NOMO-1 treated with DMSO at 0.1 percent for 48 hours (cell line): ENCODE measurements at regions not wholly inside any gene's neighbourhood (a gene's known extent, or its start where the extent isn't known, plus 50 kb on each side); places are given as distances from the start of the nearest gene placed in this dataset.
"Not testable (repeated sequence)": the region's sequence is repeated elsewhere in the genome, so short reads cannot be mapped to it uniquely, and the experiment has no call there.

Experiments
- DNase-seq: peaks from one replicate; lab custom pipeline; 2025; ENCODE audit not compliant: unreplicated experiment; lab: John Stamatoyannopoulos, UW

DNA sequence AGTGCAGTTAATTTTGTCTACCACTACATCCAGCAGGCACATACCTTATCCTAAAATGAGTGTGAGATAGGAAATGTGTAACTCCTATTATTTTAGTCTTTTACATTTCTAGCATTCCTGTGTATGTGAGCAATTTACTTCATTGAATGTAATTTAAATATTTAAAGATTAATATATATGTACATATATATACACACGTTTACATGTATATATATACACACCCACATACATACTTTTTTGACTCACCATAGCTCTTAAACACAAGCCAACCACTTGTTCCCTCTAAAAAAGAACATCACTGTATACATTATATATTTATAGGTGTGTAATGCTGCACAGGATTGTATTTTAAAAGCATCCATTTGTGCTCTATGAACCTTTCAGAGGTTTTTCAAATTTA lies 425.6 kb upstream of the NECTIN3 start:
- DNase-seq: no peak

DNA sequence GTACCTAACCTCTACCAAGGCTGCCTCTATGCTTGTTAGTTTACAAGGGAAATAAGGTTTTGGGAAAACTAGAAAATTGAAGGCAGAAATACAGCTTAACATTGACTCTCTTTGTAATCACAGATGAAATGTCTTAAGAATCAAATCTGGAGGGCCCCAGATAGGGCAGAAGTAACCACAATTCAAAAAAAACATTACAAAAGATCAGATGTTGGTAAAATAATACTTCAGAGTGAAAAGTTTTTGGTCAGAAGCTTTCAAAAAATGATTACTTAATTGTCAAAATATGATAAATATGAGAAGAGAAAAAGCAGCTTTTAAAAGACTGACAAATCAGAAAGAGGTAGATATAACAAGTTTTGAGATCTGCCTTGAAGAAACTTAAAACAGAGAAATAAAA lies 425.1 kb upstream of the NECTIN3 start:
- no peak for DNase-seq

DNA sequence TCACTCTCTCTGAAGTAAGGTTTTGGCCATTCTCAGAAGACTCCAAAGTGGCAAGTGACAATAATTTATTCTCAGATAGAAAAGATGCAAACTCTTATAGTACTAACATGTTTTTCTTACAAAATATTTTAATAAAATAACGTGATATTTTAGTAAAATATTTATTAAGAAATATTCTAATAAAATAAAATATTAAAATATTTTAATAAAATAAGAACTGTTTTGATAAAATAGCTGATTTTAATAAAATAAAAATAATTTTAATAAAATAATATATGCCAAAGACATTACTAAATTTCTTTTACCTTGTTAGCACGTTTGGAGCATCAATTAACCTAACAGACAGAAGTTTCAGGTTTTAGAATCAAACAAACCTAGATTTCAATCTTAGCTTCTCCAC lies 424.0 kb upstream of the NECTIN3 start:
- DNase-seq: no peak

DNA sequence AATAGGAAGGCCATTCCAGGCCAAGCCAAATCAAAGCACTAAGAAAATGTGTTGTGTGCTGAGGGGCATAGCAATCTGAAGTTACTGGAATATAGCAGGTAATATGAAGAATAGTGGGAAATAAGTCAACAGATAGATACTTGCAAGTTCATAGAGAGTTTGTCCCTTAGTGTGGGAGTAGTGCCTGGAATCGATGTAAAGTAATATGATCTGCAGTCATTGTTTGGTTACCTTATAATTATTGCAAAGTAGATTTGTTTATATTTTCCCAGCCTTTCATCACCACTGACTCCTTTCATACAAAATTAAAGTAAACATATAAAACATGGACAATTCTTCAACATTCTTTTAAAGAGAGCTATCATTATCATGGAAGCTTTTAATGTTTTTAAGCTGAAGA lies 420.9 kb upstream of the NECTIN3 start:
- DNase-seq: no peak

DNA sequence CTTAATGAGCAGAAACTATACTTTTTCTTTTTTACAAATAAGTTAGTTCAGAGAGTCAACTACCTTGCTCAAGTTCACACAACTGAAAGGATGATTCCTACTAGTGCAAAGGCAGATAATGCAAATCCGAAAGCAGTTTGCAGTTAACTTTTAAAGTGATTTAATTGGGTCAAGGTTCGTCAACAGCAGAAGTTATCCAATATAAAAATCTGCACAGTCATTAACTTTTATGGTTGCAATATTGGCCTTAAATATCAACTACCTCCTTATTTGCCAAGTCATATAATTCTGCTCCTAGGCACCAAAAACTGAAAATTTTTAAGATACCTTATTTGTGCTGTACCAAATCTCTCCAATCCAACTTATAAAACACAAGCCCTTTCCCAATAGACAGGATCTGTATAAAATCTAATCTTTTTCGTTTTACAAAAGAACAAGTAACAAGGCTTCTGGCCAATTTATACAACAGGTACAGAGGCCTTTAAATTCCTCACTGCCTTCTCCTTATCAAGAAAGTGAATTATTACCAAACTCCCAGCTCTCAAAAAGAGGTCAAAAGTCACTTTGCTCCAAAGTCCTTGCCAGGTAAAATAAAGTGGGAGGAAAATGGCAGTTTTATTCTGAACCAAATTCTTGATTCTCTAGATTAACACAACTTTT lies 416.6 kb upstream of the NECTIN3 start:
- no peak for DNase-seq

DNA sequence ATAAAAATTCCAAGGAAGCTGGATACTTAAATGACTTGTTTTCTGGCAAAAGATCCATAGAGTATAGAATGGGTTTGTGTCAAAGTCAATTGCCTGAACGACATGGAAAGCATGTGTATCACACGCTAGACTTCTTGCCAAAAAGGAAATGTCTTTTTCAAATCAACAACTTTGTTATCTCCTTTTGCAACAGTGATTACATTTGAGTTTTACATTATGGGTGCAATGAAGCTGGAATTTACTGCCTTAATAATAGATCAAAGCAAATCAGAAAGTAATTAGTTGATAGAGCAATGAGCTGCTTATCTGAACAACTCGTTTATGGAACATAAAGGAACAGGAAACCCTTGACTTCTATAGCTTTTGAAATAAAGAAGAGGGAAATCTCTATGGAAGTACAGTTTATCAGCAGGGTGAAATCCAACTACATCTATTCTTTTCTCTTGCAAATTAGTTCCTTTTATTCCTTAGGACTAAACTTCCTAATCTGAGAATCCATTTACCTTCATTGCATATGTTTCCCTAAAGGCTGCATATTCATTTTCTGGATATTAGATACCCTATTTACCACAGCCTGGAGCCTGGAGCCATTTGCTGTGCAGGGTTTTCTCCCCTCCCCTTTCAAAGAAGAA lies 415.1 kb upstream of the NECTIN3 start:
- DNase-seq: no peak

DNA sequence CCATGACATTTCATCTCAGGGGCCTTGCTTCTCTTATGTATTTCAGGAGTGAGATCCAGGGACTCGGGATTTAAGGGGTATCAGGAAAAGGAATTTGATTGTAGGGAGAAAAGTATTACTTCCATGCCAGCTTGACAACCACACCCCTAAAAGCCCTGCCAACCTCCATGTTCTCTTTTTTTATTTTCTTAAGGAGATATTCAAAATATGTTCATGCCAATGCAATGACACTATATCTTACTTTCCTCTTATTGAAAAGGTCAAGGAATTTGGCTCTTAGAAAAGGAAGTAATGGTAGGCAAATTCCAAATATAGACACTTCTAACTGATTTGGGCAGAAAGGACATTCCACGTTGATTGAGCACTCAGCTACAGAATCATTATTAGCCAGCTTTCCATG lies 407.5 kb upstream of the NECTIN3 start:
- DNase-seq: no peak

DNA sequence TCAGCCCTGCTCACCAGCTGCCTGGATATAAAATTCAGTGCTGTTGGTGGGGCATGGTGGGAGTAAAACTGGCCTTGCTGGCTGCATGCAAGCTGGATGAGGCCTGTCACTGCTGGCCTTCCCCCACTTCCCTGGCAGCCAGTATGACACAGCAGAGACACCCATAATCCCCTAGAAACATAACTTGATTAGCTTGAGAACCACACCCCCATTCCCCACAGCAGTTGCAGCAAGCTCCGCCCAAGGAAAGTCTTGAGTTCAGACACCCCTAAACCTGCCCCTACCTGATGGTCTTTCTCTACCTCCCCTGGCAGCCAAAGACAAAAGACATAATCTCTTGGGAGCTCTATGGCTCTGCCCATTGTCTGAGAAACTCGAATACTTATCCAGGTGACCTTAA lies 405.1 kb upstream of the NECTIN3 start:
- DNase-seq: no peak

DNA sequence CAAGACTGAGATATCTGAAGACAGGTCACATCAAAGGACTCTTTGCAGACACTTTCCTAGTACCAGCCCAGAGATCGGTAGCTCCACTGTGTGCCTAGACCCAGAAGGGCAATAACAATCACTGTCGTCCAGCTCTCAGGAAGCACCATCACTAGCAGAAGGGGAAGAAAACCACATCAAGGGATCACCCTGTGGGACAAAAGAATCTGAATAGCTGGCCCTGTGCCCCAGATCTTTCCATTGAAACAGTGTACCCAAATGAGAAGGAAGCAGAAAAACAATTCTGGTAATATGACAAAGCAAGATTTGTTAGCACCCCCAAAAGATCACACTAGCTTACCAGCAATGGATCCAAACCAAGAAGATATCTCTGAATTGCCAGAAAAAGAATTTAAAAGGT lies 404.4 kb upstream of the NECTIN3 start:
- no peak for DNase-seq

DNA sequence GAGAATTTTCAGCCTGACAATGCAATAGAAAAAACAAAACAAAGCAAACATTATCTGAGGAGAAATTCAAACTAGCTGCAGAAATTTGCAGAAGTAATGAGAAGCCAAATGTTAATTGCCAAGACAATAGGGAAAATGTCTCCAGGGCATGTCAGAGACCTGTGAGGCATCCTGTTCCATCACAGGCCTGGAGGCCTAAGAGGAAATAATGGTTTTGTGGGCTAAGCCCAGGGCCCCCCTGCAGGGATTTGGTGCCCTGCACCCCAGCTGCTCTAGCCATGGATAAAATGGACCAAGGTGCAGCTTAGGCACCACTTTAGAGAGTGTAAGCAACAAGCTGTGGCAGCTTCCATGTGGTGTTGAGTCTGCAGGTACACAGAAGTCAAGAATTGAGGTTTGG lies 401.2 kb upstream of the NECTIN3 start:
- DNase-seq: no peak

DNA sequence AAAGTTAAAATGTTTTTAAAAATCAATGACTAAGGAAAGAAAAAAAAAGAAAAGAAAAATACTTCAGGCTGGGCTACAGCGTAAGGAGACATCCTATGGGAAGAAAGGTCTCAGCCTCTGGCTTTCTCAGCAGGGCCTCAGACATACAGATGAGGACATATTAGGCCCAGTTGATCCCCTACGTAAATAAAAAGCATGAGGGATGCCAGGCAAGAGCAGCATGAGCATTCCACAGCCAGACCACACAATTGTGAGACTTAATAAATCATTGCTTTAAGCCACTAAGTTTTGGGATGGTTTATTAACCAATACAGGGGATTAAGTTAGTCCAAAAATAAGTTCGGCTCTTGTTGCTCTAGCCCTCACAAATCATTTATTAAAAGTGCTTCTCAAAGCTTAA lies 394.1 kb upstream of the NECTIN3 start:
- no peak for DNase-seq

DNA sequence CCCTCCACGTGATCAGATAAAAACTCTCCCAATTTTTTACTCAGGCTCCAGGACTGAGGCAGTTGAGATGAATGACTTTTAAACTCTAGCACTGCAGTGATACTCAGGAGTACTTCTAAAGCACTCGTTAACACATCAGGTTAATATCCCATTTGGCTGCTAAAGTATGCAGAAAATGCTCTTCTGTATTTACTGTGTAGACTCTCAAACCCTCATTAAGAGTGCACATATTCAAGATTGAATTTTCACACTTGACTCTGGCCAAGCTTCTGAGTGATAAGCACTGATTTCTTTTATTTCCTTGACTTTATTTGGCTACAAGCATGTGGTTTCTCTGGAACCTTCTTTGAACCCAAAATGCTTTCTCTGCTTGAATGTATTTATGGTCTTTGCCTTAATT lies 392.3 kb upstream of the NECTIN3 start:
- DNase-seq: no peak

DNA sequence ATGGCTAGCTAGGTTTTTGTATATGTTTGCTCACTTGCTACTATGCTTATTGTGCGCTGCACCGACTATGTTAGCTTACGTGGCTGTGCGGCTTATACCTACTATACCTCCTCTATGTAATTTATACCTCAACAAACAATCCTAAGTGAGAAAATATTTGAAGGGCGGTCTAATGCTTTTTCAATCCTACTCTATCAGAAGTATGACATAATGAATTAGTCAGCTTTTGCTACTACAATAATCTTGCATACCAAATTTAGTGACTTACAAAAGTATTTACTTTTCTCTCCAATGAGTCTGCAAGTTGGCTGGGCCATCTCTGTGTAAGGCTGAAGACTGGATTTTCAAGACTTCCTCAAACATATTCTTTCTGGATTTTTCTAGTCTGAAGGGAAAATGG lies 391.2 kb upstream of the NECTIN3 start:
- DNase-seq: no peak

DNA sequence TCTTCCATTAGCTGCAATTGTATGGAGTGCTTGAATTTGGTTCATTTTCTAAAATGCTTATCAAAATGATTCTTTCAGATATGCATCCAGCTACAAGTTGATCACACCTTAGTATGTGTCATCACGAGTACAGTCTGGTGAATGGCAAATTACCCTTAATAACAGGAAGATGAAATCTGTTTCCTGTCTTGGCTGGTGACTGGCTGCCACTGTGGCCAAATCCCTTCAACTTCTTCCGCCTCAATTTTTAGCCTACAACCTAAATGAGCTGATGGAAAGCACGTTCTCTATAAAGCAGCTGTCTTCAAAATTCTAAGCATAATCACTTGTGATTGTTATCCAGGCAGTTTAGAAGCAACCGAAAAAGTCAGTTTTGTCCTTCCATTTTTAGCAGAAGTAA lies 387.1 kb upstream of the NECTIN3 start:
- no peak for DNase-seq

DNA sequence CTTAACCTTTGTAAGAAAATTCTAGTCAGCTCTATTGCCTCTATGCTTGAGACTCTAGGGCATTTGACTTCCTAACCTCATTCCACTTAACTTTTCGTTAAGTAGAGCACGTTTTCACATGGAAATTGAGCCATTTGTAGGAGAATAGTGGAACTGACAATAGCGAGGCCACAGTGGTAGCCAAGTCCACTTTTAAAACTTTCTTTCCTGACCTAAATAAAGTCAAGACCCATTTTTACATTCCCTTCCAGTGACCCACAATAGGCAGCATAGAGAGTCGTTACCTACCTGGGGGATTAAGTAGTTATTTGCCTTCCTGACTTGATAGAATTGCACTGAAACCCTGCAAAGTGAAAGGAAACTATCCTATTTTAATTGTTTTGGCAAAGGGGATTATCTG lies 386.0 kb upstream of the NECTIN3 start:
- DNase-seq: no peak

DNA sequence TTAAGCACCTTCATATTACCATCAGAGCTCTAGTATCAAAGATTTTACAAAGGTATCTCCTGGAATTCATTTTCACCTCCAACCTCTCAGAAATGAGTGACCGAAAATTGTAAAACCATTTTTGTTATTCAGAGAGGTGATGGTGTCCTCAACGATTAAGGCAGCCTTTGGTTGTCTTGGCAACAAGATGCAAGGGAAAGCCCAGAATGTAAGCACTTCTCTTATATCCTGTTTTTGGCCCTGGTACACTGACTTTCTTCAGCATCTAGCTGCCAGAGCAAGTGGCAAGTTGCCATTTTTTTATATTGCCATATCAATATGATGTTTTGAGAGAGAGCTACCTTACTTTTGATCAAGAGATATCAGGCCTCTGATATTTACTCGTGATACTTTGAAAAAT lies 384.9 kb upstream of the NECTIN3 start:
- no peak for DNase-seq

DNA sequence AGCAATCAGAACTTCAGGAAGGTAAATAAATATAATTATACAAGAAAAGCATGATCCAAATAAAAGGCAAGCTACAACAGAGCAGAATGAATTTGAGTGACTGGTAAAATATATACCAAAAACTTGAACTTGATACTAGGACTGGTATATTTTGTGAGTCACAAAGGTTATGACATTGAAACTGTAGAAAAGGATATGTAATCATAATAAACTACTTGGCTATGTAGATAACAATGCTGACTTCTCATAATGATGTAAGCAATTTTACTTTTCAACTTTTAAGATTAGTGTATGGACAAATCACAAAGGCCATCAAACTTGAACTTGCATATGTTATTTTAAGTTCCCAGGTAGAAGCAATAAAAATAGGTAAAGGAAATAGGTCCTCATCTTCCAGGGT lies 384.5 kb upstream of the NECTIN3 start:
- DNase-seq: no peak

DNA sequence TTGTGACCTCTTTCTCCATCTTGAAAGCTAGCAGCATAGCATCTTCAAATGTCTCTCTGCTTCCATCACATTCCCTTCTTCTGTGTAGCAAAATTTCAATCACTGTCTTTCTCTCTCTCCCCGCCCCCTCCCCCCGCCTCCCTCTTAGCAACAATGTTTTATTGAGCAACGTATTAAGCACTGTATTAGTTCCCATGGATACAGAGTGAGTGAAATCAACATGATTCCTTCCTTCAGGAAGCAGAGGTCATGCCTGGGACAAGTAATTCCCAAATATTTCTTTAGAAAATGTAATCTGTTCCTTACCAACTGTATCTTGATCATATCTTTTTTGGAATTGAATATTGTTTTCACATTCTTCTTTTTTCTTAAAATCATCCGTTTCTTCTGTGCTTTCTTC lies 373.7 kb upstream of the NECTIN3 start:
- DNase-seq: no peak

DNA sequence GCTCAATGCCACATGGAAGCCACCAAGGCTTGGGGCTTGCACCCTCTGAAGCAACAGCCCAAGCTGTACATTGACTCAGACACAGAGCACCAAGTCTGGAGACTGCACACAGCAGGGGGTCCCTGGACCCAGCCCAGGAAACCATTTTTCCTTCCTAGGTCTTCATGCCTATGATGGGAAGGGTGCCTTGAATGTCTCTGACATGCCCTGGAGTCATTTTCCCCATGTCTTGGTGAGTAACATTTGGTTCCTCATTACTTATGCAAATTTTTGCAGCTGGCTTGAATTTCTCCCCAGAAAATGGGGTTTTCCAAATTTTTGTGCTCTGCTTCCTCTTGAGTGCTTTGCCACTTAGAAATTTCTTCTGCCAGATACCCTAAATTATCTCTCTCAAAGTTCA lies 367.3 kb upstream of the NECTIN3 start:
- DNase-seq: not testable (repeated sequence)

DNA sequence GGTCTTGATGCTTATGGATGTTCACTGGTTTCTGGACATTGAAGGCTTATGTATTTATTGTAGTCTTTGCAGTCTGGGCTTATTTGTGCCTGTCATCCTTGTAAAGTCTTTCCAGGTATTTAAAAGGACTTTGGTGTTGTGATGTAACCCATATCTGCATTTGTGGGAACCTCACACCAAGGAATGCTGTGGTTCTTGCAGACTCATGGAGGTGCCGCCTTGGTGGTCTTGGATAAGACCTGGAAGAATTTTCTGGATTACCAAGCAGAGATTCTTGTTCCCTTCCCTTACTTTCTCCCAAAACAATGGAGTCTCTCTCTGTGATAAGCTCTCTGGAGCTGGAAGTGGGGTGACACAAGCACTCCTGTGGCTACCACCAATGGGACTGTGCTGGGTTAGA lies 363.5 kb upstream of the NECTIN3 start:
- DNase-seq: no peak

DNA sequence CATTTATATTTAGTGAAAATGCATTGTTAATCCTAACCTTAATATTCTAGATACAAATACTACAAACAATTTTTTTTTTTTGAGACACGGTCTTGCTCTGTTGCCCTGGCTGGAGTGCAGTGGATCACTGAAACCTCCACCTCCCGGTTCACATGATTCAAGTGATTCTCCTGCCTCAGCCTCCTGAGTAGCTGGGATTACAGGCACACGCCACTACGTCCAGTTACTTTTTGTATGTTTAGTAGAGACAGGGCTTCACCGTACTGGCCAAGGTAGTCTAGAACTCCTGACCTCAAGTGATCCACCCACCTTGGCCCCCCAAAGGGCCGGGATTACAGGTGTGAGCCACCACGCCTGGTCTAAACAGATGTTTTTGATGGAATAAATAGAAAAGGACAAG lies 361.5 kb upstream of the NECTIN3 start:
- DNase-seq: no peak

DNA sequence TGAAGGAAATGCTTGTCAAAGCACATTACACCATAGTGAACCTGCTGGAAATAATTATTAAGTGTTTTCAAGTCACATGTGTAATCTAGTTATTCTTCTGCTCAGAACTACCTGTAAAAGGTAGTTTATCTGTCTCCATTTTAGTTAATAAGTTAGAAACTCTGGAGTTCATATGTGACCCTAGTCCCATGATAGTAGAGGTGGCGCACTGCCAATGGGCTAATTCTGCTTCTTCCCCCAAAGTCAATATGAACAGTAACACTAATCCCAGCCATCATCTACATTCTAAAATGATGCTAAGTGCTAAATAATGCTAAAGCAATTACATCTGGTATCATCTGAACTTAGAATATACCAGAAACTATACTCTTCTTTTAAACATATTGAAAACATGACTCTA lies 361.0 kb upstream of the NECTIN3 start:
- DNase-seq: no peak

DNA sequence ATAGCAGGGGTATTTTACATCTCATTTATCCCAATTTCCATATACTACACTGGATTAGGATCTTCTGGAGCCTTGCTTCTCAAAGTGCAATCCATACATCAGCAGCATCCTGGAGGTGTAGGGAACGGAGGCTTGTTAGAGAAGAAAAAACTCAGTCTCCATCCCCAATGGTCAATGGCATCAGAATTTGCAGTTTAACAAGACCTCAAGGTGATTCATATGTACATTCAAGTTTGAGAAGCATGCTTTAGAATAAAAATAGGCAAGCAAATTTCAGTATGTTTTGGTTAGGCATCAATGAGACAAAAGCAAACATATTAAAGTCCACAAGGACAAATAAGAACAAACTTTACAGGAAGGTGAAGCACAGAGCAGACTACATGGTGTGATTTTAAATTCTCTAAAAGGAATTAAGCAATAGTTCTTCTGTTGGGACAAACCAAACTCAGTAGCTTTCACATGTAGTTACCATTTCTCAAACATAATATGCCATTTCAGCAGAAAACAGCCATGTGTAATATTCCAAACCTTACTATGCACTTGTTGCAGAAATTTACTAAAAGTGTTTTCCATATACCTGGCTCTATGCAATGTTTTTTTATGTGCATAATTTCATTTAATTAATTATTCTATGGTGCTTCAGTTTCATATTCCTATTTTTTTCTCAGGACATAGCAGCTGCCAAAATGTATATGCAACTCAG lies 360.3 kb upstream of the NECTIN3 start:
- no peak for DNase-seq
